Ecto neural progenitor cell (in vitro differentiated cells): ENCODE measurements at regions not wholly inside any gene's neighbourhood (a gene's known extent, or its start where the extent isn't known, plus 50 kb on each side); places are given as distances from the start of the nearest gene placed in this dataset.
A peak's percentile ranks its signal among the peaks of the same experiment; 100 is the strongest.

ENCODE experiments used
- DNase-seq: peaks from one replicate; pipeline ENCODE4 v3.0.0-alpha.2; 2018; ENCODE audit warnings: low spot score

DNA sequence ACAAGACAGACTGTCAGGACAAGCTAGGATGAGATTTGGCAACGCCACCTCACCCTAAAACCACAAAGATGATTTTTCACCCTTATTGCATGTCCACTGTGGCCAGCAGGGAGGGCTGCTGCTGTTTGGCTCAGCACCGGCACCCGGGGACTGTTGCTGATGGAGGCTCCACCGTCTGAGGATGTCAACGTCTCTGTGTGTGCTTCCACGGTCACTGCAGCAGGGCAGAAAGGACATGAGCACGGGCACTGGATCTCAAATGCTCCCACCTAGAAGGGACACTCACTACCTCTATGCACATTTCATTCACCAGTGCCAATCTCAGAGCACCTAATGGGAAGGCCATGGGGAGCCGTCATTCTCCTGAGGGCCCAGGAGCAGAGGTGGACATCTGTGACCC, 599.6 kb downstream of the PTPRU start:
- no peak for DNase-seq

- DNase-seq, result no peak
Observed at GRCh38 chr1:29835406-29835805, 599.1 kb downstream of the PTPRU start.

- DNase-seq, result no peak
Observed at GRCh38 chr1:29833581-29833980, 597.3 kb downstream of the PTPRU start.

DNA sequence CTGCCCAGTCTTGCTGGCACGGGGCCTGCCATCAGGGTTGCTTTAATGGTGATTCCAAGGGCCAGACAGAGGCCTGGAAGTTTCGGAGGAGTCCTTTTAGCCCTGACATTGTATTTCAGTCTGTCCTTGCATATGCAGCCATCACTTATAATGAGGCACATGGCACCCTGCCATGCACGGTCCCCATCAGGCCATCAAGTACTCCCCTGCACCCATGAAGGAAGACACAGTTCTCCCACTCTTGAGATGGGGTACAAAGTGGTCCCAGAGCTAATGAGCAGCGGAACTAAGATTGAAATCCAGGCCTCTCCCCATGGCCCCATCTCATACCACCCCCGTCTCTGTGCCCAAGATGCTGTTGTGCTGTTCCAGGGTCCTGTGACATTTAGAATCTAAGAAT, 596.6 kb downstream of the PTPRU start:
- DNase-seq, result no peak

DNA sequence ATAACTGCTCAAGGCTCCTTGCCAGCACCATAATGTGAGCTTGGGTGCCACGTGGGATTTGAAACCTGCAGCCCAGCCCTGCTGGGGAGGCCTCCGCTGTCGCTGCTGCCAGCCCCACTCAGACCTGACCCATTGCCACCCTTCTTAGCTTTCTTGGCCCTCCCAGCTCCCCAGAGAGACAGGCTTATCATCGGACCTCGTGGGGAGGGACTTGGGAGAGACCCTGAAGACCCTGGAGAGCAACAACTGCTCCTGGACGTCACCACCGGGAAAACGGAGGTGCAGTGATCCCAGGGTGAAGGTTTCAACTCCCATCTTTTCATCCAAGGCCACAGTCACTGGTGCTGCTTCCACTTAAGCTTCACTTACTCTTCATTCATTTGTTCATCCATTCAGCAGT, 596.1 kb downstream of the PTPRU start:
- no peak for DNase-seq

DNA sequence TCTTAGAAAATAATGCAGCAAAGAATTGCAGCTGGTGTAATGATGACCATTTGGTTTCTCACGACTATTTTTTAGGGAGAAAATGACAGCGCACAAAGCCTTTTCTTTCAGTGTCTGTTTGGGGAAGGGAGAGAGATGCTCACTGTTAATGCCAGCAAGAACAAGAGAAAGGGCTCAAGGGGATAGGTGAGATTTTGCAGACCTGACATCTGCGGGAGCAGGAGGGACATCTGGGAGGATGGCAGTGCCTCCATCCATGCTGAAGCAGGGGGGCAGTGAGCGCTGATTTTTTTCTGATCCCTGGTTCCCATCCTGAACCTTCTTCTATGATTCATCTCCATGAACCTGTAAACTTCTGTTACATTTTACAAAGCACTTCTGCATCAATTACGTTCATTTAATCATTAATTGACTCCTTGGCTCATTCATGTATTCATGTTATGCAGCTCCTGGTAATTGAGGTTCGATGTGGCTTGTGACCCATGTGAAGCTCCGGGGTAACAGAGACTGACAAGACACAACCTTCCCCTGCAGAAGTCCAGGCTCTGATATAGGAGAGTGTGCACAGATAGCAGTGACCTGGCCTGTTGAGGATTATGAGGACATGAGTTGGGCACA, 595.3 kb downstream of the PTPRU start:
- DNase-seq, result no peak

DNA sequence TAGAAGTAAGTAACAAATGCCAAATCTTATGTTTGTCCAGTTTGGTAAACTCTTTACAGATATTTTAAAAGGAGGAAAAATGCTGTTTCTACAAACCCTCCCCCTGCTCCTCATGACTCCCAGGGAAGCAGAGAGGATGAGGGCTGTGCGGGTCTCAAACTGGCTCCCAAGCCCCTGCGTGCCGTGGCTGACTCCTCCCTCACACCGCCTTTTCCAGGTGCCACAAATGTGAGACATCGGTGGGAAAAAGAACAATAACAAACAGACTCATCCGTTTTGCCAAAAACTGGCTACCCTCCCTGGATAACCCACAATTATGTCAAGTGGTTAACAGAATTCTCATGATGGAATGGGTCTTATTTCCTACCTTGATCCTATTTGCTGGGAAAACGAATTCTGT, 594.6 kb downstream of the PTPRU start:
- no peak for DNase-seq

DNA sequence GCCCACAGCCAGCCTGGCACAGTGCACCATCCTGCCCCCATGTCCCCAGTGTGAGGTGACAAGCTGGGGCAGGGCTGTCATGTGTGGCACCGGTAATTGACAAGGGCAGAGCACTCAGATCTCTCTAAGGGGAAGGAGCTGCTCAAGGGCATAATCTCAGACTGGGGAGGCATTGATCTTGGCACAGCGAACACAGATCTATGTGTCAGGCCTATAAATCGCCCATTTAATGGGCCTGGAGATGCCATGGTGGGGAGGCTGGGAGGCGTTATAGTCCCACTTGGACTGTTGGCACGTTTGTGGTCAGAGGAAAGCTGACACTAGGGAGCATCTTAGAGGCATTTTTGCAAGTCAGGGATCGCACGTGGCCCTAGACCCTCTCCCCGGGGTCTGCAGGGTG, 594.1 kb downstream of the PTPRU start:
- peak; percentile 30 for DNase-seq

DNA sequence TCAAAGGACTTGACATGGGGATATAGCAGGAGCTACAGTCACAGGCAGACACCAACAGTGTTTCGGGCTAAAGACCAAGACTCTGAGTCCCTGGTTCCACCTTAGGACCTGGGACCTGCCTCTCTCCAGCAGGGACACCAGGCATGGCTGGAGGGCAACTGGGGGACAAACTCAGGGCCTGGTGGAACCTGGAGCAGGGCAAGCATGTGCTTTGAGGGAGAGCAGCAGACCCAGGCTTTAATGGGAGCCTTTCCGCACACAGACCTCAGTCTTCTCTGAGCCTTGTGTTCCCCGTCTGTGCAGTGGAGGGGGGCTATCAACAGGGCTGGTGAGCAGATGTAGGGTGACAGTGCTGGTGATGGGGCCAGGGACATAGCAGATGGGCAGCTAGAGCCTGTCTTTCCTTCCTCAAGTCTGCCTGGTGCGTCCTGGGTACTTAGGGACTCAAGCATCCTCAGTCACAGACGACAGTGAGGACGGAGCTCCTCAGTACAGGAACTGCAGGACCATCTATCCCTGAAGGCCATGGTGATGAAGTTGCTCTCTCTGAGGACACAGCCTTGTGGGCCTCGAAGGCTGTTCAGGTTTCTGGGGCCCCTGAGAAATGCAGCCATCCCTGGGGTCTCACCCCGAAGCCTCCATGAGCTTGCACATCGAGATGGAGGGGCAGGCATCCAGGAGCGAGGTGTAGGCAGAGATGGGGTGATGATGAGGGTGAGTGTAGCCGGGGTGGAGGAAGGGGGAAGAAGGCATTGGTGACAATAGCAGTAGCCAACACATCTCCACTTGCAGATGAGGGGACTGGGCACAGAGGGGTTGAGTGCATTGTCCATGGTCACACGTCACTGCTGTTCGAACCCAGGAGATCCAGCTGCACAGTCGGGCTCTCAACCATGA, 593.4 kb downstream of the PTPRU start:
- peak; percentile 37 for DNase-seq

DNA sequence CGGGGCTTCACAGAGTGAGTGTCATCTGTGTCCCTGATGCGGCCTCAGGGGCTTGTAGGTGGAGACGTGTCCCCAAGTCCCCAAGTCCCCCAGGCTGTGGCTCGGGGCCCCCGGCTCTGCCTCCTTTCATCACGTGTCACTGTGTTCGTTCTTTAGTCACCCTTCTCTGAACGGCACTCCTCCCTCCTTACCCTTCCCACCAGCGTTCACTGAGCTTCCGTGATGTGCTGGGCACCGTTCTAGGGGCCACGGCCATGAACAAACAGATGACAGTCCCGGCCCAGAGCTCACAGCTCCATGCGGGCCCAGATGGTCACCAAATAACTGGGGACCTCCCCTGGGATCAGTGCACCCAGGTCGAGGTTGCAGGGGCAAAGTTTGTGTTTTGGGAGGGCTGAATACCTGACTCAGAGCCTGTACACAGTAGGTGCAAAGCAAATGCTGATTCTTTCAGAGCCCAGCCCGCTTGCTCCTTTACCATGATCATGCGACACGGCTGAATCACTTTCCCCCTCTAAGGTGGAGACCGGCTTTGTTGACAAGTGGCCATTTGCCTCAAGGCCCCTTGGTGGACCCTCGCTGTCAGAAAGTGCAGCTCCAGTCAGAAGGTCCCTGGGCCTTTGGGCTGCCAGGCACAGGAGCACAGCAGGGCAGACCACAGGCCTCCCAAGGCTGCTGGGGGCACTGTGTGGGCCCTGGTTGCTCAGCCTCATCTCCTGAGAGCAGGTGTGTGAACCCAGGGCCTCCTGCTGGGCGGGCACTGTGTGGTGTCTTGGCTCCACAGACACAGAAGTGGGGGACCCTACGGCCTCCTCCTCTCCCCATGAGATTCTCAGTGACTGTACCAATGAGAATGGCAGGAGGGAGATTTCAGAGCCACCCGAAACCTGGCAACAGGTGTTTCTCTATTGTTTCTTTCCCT, 592.5 kb downstream of the PTPRU start:
- DNase-seq, result peak; percentile 42

GRCh38 chr1:29827801-29828525, 591.6 kb downstream of the PTPRU start:
- peak; percentile 29 for DNase-seq

GRCh38 chr1:29827237-29827750, 591.0 kb downstream of the PTPRU start:
- DNase-seq, result peak; percentile 41

DNA sequence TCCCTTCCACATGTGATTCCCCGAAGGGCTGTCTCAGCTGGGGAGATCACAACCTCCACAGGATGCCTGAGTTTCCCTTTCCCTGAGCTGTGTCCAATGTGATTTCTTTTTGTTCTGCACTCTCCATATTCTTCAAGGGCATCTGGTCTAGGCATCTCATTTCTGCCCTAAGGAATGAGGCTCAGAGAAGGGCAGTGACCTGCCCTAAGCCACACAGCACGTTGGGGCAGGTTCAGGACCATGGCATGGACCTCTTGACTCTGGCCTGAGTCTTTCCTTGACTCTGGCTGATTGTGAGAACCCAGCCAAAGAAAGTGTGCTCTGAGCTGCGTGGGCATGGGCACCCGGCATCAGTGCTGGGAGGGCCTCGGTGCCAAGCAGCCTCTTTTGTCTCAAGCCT, 590.3 kb downstream of the PTPRU start:
- DNase-seq, result no peak

- peak; percentile 16 for DNase-seq
Observed at GRCh38 chr1:29825941-29826415, 589.7 kb downstream of the PTPRU start.

DNA sequence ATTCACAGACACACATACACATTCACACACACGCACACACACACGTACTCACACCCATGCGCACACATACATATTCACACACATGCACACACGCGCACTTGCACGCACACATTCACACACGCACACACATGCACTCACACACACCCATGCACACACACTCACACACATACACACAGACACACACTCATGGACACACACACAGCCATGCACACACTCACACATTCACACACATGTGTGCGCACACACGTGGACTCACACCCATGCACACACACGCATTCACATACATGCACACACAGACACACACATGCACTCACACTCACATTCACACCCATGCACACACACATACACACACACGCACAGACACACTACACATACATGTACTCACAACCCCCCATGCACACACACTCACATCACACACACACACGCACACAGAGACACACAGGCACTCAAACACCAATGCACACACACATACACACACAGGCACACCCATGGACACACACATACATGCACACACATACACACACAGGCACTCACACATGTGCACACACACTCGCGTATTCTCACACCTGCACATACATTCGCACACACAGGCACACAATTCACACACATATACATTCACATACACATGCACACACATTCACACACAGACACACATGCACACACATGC, 589.1 kb downstream of the PTPRU start:
- DNase-seq, result no peak

- DNase-seq, result peak; percentile 47
Observed at GRCh38 chr1:29824511-29825273, 588.4 kb downstream of the PTPRU start.

GRCh38 chr1:29824025-29824424, 587.7 kb downstream of the PTPRU start:
- no peak for DNase-seq

- peak; percentile 40 for DNase-seq
Observed at GRCh38 chr1:29823561-29823960, 587.2 kb downstream of the PTPRU start.

- DNase-seq, result no peak
Observed at GRCh38 chr1:29821605-29822004, 585.3 kb downstream of the PTPRU start.

GRCh38 chr1:29820401-29820800, 584.1 kb downstream of the PTPRU start:
- no peak for DNase-seq
